ENCODE measurements at regions not wholly inside any gene's neighbourhood (a gene's known extent, or its start where the extent isn't known, plus 50 kb on each side); places are given as distances from the start of the nearest gene placed in this dataset.
"Not testable (repeated sequence)": the region's sequence is repeated elsewhere in the genome, so short reads cannot be mapped to it uniquely, and the experiment has no call there.

GRCh38 chr22:49357661-49358440, 469.8 kb downstream of the BRD1 start:
- DNase-seq: no peak

GRCh38 chr22:49356428-49356827, 471.2 kb downstream of the BRD1 start:
- no peak for DNase-seq

GRCh38 chr22:49355211-49355920, 472.3 kb downstream of the BRD1 start:
- no peak for DNase-seq

- no peak for DNase-seq
These were observed 473.0 kb downstream of the BRD1 start for GRCh38 chr22:49354516-49355210.

GRCh38 chr22:49353235-49353634, 474.4 kb downstream of the BRD1 start:
- no peak for DNase-seq

GRCh38 chr22:49352361-49353169, 475.1 kb downstream of the BRD1 start:
- no peak for DNase-seq

- DNase-seq: no peak
These were observed 475.9 kb downstream of the BRD1 start for GRCh38 chr22:49351761-49352227.

- DNase-seq: no peak
These were observed 477.1 kb downstream of the BRD1 start for GRCh38 chr22:49350441-49351121.

GRCh38 chr22:49349841-49350381, 477.8 kb downstream of the BRD1 start:
- DNase-seq: no peak

- no peak for DNase-seq
These were observed 478.4 kb downstream of the BRD1 start for GRCh38 chr22:49349181-49349835.

- no peak for DNase-seq
These were observed 479.0 kb downstream of the BRD1 start for GRCh38 chr22:49348631-49349030.

- no peak for DNase-seq
These were observed 480.3 kb downstream of the BRD1 start for GRCh38 chr22:49347376-49347775.

- no peak for DNase-seq
These were observed 481.8 kb downstream of the BRD1 start for GRCh38 chr22:49345896-49346295.

GRCh38 chr22:49344656-49345055, 483.0 kb downstream of the BRD1 start:
- DNase-seq: no peak

GRCh38 chr22:49344161-49344560, 483.5 kb downstream of the BRD1 start:
- no peak for DNase-seq

GRCh38 chr22:49340406-49340805, 487.3 kb downstream of the BRD1 start:
- no peak for DNase-seq

GRCh38 chr22:49336483-49336882, 491.2 kb downstream of the BRD1 start:
- not testable (repeated sequence) for DNase-seq

- DNase-seq: no peak
These were observed 492.7 kb downstream of the BRD1 start for GRCh38 chr22:49334976-49335375.

- DNase-seq: no peak
These were observed 493.3 kb downstream of the BRD1 start for GRCh38 chr22:49334449-49334789.

- no peak for DNase-seq
These were observed 494.5 kb downstream of the BRD1 start for GRCh38 chr22:49333206-49333605.

GRCh38 chr22:49332691-49333090, 495.0 kb downstream of the BRD1 start:
- no peak for DNase-seq
